G401 (cell line): ENCODE measurements at regions not wholly inside any gene's neighbourhood (a gene's known extent, or its start where the extent isn't known, plus 50 kb on each side); places are given as distances from the start of the nearest gene placed in this dataset.

Experiments used
- DNase-seq: peaks from one replicate; pipeline ENCODE4 v3.0.0-alpha.2; 2015; ENCODE audit warnings: low spot score
- in situ Hi-C: cut with HindIII; loops from 2 replicates; pipeline ENCODE4 v1.10.0; 2016; ENCODE audit warnings: low sequenced_read_pairs, mixed read lengths

- in situ Hi-C loops: no loop called here
Measured at GRCh38 chr21:34192646-34193285, 119.4 kb downstream of the MRPS6 start.

GRCh38 chr21:34195335-34195734 is 122.0 kb downstream of the MRPS6 start:
- in situ Hi-C loops: no loop called here
- DNase-seq: no peak

More at GRCh38 chr21:34192646-34193285, 119.4 kb downstream of the MRPS6 start:
- DNase-seq: no peak

GRCh38 chr21:34196996-34197395 is 123.6 kb downstream of the MRPS6 start:
- in situ Hi-C loops: no loop called here
- no peak for DNase-seq

- in situ Hi-C loops: no loop called here
- DNase-seq: no peak
Measured at GRCh38 chr21:34197561-34197960, 124.2 kb downstream of the MRPS6 start.

GRCh38 chr21:34198231-34199120 is 125.1 kb downstream of the MRPS6 start:
- DNase-seq: no peak
- in situ Hi-C loops: no loop called here

- in situ Hi-C loops: no loop called here
- DNase-seq: peak; percentile 77
Measured at GRCh38 chr21:34199121-34199910, 125.9 kb downstream of the MRPS6 start.

GRCh38 chr21:34200288-34200905 is 127.0 kb downstream of the MRPS6 start:
- in situ Hi-C loops: no loop called here
- no peak for DNase-seq

- in situ Hi-C loops: no loop called here
- no peak for DNase-seq
Measured at GRCh38 chr21:34201001-34201400, 127.6 kb downstream of the MRPS6 start.

- in situ Hi-C loops: no loop called here
- DNase-seq: peak; percentile 50
Measured at GRCh38 chr21:34201481-34201858, 128.1 kb downstream of the MRPS6 start.

- peak; percentile 52 for DNase-seq
- in situ Hi-C loops: no loop called here
Measured at GRCh38 chr21:34202553-34203372, 129.4 kb downstream of the MRPS6 start.

- in situ Hi-C loops: no loop called here
- peak; percentile 84 for DNase-seq
Measured at GRCh38 chr21:34203851-34204420, 130.6 kb downstream of the MRPS6 start.

- in situ Hi-C loops: no loop called here
- DNase-seq: peak; percentile 87
Measured at GRCh38 chr21:34204481-34205439, 131.4 kb downstream of the MRPS6 start.

GRCh38 chr21:34205811-34206571 is 132.6 kb downstream of the MRPS6 start:
- in situ Hi-C loops: no loop called here
- DNase-seq: no peak

- in situ Hi-C loops: no loop called here
Measured at GRCh38 chr21:34213959-34214358, 140.6 kb downstream of the MRPS6 start.

GRCh38 chr21:34215501-34215900 is 142.1 kb downstream of the MRPS6 start:
- no peak for DNase-seq
- in situ Hi-C loops: no loop called here

More at GRCh38 chr21:34213959-34214358, 140.6 kb downstream of the MRPS6 start:
- no peak for DNase-seq

- in situ Hi-C loops: no loop called here
- DNase-seq: no peak
Measured at GRCh38 chr21:34215911-34216717, 142.7 kb downstream of the MRPS6 start.
